Right renal pelvis (tissue), 4 donors: ENCODE measurements at regions not wholly inside any gene's neighbourhood (a gene's known extent, or its start where the extent isn't known, plus 50 kb on each side); places are given as distances from the start of the nearest gene placed in this dataset.

Source experiments
- DNase-seq, 4 donors: peaks; one replicate each; pipeline ENCODE4 v3.0.0-alpha.2; 2013; ENCODE audit warnings: low read depth in 4 of 4, low spot score in 3 of 4, missing footprints in 1 of 4

GRCh38 chr1:87712261-87713010 is 383.8 kb downstream of the LMO4 start:
- DNase-seq, result no peak

DNA sequence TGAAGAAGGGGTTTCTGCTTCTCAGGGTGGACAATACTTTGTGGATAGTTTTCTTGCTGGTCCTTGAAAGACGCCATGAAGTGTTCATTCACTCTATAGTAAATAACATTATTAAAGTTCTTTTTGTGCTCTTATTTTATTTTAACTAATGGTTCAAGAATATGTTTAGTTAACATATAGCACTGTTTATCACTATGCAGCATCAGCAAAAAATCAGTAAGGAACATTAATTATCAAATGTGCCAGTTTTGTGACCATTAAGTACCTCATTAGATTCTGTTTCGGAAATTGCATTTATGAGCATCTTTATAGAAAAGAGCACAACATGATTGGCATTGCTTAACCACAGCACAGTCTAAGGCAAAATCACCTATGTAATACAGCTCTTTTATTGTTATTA is 385.6 kb downstream of the LMO4 start:
- DNase-seq, result no peak

DNA sequence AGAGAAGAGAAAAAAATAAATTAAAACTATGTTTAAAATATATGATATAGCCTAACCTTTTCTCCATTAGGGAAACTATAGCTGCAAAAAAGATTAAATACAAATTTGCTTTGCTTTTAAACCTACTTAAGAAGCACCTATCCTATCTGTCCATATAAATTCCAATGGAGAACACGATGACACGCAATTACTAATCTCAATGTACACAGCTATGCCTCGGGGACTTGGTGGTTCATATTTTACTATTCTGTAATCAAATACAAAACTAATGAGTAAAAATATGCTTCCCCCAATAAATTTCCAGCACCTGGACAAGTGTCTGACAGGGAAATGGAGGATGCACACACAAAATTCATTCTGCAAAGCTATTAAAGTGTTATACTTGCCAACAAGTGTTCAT is 386.4 kb downstream of the LMO4 start:
- no peak for DNase-seq

DNA sequence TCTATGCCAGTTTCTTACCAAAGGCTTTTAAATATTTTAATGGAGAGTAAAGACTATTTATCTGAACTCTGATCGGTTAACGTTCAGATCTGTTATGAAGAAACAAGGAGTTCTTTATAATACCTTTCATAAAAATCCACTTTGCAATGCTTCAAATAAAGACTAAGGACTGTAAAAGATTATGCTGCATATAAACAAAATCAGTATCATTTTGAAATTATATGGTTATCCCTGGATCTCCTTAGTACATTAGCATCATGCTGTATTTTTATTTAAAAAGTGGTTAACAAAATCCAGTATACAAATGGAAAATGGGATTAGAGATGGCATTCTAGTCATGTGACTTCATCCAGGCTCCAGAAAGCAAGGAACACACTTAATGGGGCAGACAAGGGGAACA is 386.8 kb downstream of the LMO4 start:
- DNase-seq, result no peak

GRCh38 chr1:87717157-87717670 is 388.5 kb downstream of the LMO4 start:
- DNase-seq, result no peak

- no peak for DNase-seq
These were observed 389.7 kb downstream of the LMO4 start for GRCh38 chr1:87718241-87718950.

- no peak for DNase-seq
These were observed 391.0 kb downstream of the LMO4 start for GRCh38 chr1:87719658-87720057.

GRCh38 chr1:87720561-87720960 is 391.9 kb downstream of the LMO4 start:
- DNase-seq, result no peak

GRCh38 chr1:87723193-87723592 is 394.5 kb downstream of the LMO4 start:
- DNase-seq, result no peak

- DNase-seq, result no peak
These were observed 399.5 kb downstream of the LMO4 start for GRCh38 chr1:87728169-87728568.

DNA sequence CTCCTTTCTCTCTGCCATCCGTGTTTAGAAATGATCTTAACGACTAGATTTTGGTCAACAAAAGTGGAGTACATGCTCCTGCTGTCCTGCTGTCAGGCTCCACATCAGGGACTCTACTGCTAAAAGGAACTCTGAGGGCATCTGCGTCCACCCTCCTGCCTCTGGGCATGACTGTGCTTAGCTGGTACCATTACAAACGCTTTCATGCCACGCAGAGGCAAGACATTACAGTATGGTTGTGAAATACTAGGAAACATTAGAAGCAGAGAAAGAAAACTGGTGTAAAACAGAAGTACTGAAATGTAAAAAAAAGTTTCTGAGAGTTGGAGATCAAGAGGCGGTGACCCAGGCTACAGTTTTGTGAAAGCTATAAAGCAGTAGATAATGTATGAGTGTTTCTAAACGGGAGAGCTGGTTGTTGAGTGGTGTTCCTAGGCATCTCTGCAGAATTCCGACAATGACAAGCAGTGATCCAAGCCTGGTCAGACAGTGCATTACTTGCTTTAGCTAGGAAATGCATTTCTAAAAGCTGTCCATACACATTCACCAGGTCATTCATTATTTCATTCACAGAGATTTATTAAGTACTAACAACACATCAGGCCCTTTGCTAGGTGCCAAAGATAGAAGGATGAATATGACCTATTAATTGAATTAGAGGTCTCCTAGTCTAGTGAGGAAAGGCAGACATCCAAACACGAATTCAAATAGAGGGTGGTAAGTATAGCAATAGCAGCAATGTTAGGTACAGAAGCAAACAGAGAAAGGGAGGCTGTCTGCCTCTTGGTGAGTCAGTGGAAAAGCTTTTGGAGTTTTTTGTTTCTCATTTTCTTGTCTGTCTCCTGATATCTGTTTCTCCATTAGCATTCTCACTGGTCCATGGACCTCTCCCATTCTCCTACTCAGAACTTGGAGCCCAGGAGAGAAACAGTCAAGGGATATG is 401.9 kb downstream of the LMO4 start:
- no peak for DNase-seq

- DNase-seq, result no peak
These were observed 404.7 kb downstream of the LMO4 start for GRCh38 chr1:87733386-87733785.

- no peak for DNase-seq
These were observed 407.1 kb downstream of the LMO4 start for GRCh38 chr1:87735750-87736149.

DNA sequence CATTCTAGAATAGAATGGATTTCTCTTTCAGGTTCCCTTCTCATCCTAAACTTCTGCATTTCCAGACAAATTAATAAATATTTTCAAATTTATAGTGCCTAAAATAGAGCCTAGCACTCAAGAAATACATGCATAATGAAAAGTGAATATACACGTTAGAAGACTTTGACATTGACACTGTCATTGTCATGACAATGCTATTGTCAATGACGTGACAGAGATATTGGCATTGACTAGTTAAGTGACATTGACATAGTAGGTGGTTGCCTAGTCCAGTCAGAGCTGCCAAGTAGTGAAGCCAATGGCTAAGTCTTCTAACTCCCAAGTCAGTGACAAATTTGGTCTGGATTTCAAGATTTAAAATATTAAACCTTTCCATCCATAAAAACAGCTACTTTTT is 410.5 kb downstream of the LMO4 start:
- no peak for DNase-seq

GRCh38 chr1:87739704-87740103 is 411.0 kb downstream of the LMO4 start:
- DNase-seq, result no peak

DNA sequence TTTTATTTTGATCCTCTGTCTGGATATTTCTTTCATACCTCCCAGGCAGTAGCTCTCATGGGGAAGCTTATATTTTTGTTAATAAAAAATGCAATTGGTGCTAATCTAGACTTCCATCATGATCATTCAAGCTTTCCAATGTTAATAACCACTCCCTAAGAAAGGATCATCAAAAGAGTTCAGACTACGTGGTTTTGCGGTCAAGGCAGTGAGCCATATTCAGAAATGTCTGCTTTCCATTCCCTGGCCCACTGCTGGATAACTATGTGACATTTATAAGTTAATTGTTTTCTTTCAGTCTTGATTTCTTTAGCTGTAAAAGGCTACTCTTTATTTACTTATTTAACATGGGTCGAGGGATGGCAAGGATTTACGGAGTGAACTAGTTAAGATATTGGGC is 414.6 kb downstream of the LMO4 start:
- no peak for DNase-seq

DNA sequence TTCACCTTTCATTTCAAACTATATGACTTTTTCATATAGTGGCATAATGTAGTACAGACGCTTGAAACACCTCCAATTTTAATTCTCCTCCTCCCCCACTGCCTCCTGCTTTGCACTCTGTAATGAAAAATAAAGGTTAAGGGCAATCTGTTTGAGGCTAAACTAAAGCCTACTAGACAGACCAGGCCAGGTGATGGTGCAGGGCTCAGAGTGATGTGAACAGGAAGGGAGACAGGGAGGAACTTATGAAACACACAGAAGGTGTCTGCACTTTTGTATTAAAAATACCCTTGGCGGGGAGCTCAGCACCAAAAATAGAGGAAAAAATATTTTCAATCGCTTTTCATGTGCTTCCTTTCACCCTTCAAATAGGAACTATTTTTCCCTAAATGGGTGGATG is 415.4 kb downstream of the LMO4 start:
- DNase-seq, result no peak

- DNase-seq, result no peak
These were observed 416.1 kb downstream of the LMO4 start for GRCh38 chr1:87744763-87745162.

- no peak for DNase-seq
These were observed 424.7 kb downstream of the LMO4 start for GRCh38 chr1:87753366-87753765.

DNA sequence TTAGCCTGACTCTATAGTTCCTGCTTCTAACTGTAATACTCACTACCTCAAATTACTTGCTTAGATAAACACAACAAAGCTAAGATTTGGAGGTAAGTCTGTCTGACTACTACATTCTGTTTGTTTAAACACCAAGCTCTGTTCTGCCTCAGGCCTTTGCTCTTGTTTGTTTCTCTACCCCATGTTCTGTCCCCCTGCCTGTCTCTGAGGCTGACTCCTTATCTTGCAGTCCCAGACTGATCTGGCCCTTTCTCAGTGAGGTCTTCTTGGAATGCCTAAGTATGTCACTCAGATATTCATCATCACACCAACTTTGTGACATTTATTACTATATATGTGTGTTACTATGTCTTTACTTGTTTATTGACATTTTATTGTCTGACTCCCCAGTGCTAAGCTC is 425.5 kb downstream of the LMO4 start:
- no peak for DNase-seq

GRCh38 chr1:87757676-87758075 is 429.0 kb downstream of the LMO4 start:
- DNase-seq, result peak in 3 of 4 donors; percentile 7 to 16 (median 7)
